ENCODE measurements at regions not wholly inside any gene's neighbourhood (a gene's known extent, or its start where the extent isn't known, plus 50 kb on each side); places are given as distances from the start of the nearest gene placed in this dataset.

GRCh38 chr13:50200569-50200968, 185.3 kb downstream of the KCNRG start:
- no peak for TF ChIP-seq CTCF (IDR thresholded peaks at IDR 0.05; ENCODE audit: low read length, missing control alignments)
- H3K4me3 ChIP-seq (replicated peaks; ENCODE audit: low read depth, low read length), result no peak overlapping the region

GRCh38 chr13:50200988-50201387, 185.7 kb downstream of the KCNRG start:
- DNase-seq (ENCODE audit: low read depth), result peak; percentile 49
- TF ChIP-seq CTCF (IDR thresholded peaks at IDR 0.05; ENCODE audit: low read length, missing control alignments), result no peak
- H3K4me3 ChIP-seq (replicated peaks; ENCODE audit: low read depth, low read length), result no peak overlapping the region

More at GRCh38 chr13:50200569-50200968, 185.3 kb downstream of the KCNRG start:
- DNase-seq (ENCODE audit: low read depth), result no peak

- no peak overlapping the region for H3K4me3 ChIP-seq (replicated peaks; ENCODE audit: low read depth, low read length)
- TF ChIP-seq CTCF (IDR thresholded peaks at IDR 0.05; ENCODE audit: low read length, missing control alignments), result no peak
- no peak for DNase-seq (ENCODE audit: low read depth)
Measured at GRCh38 chr13:50202485-50202884, 187.2 kb downstream of the KCNRG start.

- TF ChIP-seq CTCF (IDR thresholded peaks at IDR 0.05; ENCODE audit: low read length, missing control alignments), result no peak
- H3K4me3 ChIP-seq (replicated peaks; ENCODE audit: low read depth, low read length), result no peak overlapping the region
- no peak for DNase-seq (ENCODE audit: low read depth)
Measured at GRCh38 chr13:50203256-50203941, 188.2 kb downstream of the KCNRG start.

- no peak for DNase-seq (ENCODE audit: low read depth)
- TF ChIP-seq CTCF (IDR thresholded peaks at IDR 0.05; ENCODE audit: low read length, missing control alignments), result no peak
- no peak overlapping the region for H3K4me3 ChIP-seq (replicated peaks; ENCODE audit: low read depth, low read length)
Measured at GRCh38 chr13:50205581-50205980, 190.3 kb downstream of the KCNRG start.

- DNase-seq (ENCODE audit: low read depth), result peak; percentile 93
- TF ChIP-seq CTCF (IDR thresholded peaks at IDR 0.05; ENCODE audit: low read length, missing control alignments), result no peak
- H3K4me3 ChIP-seq (replicated peaks; ENCODE audit: low read depth, low read length), result peak overlapping the region; percentile 38
Measured at GRCh38 chr13:50208826-50209335, 193.6 kb downstream of the KCNRG start.

- peak; percentile 31 for DNase-seq (ENCODE audit: low read depth)
- no peak for TF ChIP-seq CTCF (IDR thresholded peaks at IDR 0.05; ENCODE audit: low read length, missing control alignments)
- no peak overlapping the region for H3K4me3 ChIP-seq (replicated peaks; ENCODE audit: low read depth, low read length)
Measured at GRCh38 chr13:50209631-50210030, 194.4 kb downstream of the KCNRG start.

Data from fibroblast of pulmonary artery (primary cell).